H1 (cell line): ENCODE measurements at regions not wholly inside any gene's neighbourhood (a gene's known extent, or its start where the extent isn't known, plus 50 kb on each side); places are given as distances from the start of the nearest gene placed in this dataset.

Experiments
- CBX5 ChIP-seq: fragments of 300-800, 300-1000 bp; sonication (generic); IDR thresholded peaks from 2 replicates; pipeline ENCODE4 v1.7.1; 2016; ENCODE audit warnings: antibody characterized with exemption, low read length, low read depth
- GTF2F1 ChIP-seq: IDR thresholded peaks from 2 replicates; pipeline ENCODE4 v1.6.1; 2012; ENCODE audit warnings: low read depth, low read length, improper control_type of control experiment, borderline replicate concordance
- HDAC2 ChIP-seq, 2 experiments: fragments of 300-600 bp in 1 of 2; sonication (generic) in 1 of 2; IDR thresholded peaks; 2 replicates each; pipeline ENCODE4 v1.6.1; 2011 to 2012; ENCODE audit warnings: low read depth in 2 of 2, low read length in 2 of 2, mild to moderate bottlenecking in 2 of 2, moderate library complexity in 2 of 2, borderline replicate concordance in 1 of 2, inconsistent platforms in 1 of 2
- POU5F1 ChIP-seq: IDR thresholded peaks from 2 replicates; pipeline ENCODE4 v1.6.1; 2011; ENCODE audit warnings: low read depth, mild to moderate bottlenecking, low read length, moderate library complexity
- TF ChIP-seq, protein P1 (sequence below): IDR thresholded peaks from 2 replicates; pipeline ENCODE4 v1.6.1; 2012; ENCODE audit warnings: inconsistent platforms

DNA sequence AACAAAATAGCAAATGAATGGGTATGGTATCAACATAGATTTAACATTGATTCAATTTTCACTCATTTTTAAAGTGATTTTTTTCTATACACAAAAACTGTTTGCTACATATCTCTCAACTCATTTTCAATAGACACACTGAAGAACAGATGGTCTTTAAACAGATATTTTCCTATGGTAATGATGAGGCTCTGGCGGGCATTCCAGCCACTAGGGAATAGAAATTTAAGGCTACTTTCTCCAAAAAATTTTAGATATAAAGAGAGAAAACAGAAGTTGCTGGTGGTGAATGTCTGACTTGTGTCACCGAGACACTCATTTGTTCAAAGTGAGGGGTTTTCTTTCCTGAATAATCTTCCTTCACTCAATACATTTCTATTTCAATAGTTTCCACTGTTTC is 693.0 kb downstream of the ETS1 start (continued):
- TF ChIP-seq CBX5 (no peak), HDAC2 (IDR thresholded peaks at IDR 0.05; ENCODE audit: borderline replicate concordance in 1 of 2, low read depth in 2 of 2, low read length in 2 of 2) (no peak), POU5F1 (no peak), GTF2F1 (no peak)
- TF ChIP-seq, protein P1, sequence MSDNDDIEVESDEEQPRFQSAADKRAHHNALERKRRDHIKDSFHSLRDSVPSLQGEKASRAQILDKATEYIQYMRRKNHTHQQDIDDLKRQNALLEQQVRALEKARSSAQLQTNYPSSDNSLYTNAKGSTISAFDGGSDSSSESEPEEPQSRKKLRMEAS, result no peak
- TF ChIP-seq, all 59 proteins: peak for 0
